ENCODE measurements at regions not wholly inside any gene's neighbourhood (a gene's known extent, or its start where the extent isn't known, plus 50 kb on each side); places are given as distances from the start of the nearest gene placed in this dataset.

DNA sequence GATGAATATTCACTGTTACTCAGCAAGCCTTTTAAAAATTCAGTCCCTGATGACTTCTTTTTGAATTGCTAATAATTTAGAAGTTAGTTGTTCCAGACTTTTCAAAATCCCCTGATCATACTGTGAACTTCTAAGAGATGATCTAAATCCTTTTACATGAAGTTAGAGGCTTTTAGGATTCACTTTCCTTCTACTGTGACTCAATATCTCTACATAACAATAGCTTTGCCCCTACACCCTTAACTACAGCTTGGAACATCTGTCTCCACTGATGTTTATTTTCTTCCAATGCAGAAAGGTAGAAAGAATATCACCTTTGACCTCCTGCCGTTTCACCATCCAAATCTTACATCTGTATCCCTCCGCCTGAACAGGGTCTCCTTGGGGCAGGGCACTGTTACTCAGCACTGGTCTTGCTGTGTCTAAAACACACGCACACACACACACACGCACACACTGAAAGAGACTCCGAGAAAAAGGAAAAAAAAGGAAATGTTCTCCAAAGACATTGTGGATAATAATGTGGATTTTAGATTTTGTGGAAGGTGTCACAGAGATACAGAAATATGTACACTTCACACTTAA is 111.6 kb upstream of the GPRIN3 start:
- no peak for TF ChIP-seq POLR2A (IDR thresholded peaks at IDR 0.05; ENCODE audit: low read depth, low read length)
- no peak for TF ChIP-seq PAX5 (IDR thresholded peaks at IDR 0.05; ENCODE audit: borderline replicate concordance, low read depth, low read length)
- TF ChIP-seq YY1 (IDR thresholded peaks at IDR 0.05; ENCODE audit: low read depth, low read length) = no peak
- TF ChIP-seq CREB1 (IDR thresholded peaks at IDR 0.05; ENCODE audit: low read depth) = no peak
- TF ChIP-seq RELA (IDR thresholded peaks at IDR 0.05; ENCODE audit: borderline replicate concordance, partially characterized antibody) = no peak
- TF ChIP-seq, protein P1, sequence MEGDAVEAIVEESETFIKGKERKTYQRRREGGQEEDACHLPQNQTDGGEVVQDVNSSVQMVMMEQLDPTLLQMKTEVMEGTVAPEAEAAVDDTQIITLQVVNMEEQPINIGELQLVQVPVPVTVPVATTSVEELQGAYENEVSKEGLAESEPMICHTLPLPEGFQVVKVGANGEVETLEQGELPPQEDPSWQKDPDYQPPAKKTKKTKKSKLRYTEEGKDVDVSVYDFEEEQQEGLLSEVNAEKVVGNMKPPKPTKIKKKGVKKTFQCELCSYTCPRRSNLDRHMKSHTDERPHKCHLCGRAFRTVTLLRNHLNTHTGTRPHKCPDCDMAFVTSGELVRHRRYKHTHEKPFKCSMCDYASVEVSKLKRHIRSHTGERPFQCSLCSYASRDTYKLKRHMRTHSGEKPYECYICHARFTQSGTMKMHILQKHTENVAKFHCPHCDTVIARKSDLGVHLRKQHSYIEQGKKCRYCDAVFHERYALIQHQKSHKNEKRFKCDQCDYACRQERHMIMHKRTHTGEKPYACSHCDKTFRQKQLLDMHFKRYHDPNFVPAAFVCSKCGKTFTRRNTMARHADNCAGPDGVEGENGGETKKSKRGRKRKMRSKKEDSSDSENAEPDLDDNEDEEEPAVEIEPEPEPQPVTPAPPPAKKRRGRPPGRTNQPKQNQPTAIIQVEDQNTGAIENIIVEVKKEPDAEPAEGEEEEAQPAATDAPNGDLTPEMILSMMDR (IDR thresholded peaks at IDR 0.05 in 2 of 3, conservative IDR thresholded peaks at IDR 0.05 in 1 of 3; ENCODE audit: control insufficient read depth in 2 of 3, extremely low read depth in 1 of 3, insufficient read depth in 1 of 3, low read depth in 3 of 3, low read length in 3 of 3) = no peak
- TF ChIP-seq ZNF24 (IDR thresholded peaks at IDR 0.05) = no peak
- no peak for TF ChIP-seq SREBF2 (IDR thresholded peaks at IDR 0.05; ENCODE audit: low read length)
- TF ChIP-seq RCOR1 (conservative IDR thresholded peaks at IDR 0.05; ENCODE audit: low read depth, low read length) = no peak
- no peak for TF ChIP-seq JUND (IDR thresholded peaks at IDR 0.05; ENCODE audit: low read depth, low read length)
- no peak for TF ChIP-seq MXI1 (IDR thresholded peaks at IDR 0.05; ENCODE audit: low read depth, low read length)
- no peak for TF ChIP-seq SUZ12 (IDR thresholded peaks at IDR 0.05; ENCODE audit: unreplicated experiment)
- no peak for TF ChIP-seq BHLHE40 (IDR thresholded peaks at IDR 0.05; ENCODE audit: borderline replicate concordance in 1 of 2, low read depth in 2 of 2, low read length in 1 of 2)
